ENCODE measurements at regions not wholly inside any gene's neighbourhood (a gene's known extent, or its start where the extent isn't known, plus 50 kb on each side); places are given as distances from the start of the nearest gene placed in this dataset.

- TF ChIP-seq CTCF (IDR thresholded peaks at IDR 0.05; ENCODE audit: unreplicated experiment) = no peak
- H3K36me3 Mint-ChIP-seq (ENCODE audit: low read depth, unreplicated experiment) = no peaks in the 10 kb centered on the region
- H3K9me3 Mint-ChIP-seq (ENCODE audit: unreplicated experiment) = no peaks in the 10 kb centered on the region
- no peak for DNase-seq (ENCODE audit: low spot score)
- H3K27me3 Mint-ChIP-seq (ENCODE audit: unreplicated experiment) = no peaks in the 10 kb centered on the region
- H3K4me1 Mint-ChIP-seq (ENCODE audit: unreplicated experiment) = no peaks in the 10 kb centered on the region
- H3K27ac Mint-ChIP-seq (ENCODE audit: unreplicated experiment) = no peak overlapping the region
- no peak overlapping the region for H3K4me3 Mint-ChIP-seq (ENCODE audit: unreplicated experiment)
These were observed 1780.1 kb downstream of the ARAP2 start for GRCh38 chr4:34464196-34464595.

- H3K4me1 Mint-ChIP-seq (ENCODE audit: unreplicated experiment) = no peaks in the 10 kb centered on the region
- H3K9me3 Mint-ChIP-seq (ENCODE audit: unreplicated experiment) = no peaks in the 10 kb centered on the region
- no peak overlapping the region for H3K27ac Mint-ChIP-seq (ENCODE audit: unreplicated experiment)
- no peak overlapping the region for H3K4me3 Mint-ChIP-seq (ENCODE audit: unreplicated experiment)
- TF ChIP-seq CTCF (IDR thresholded peaks at IDR 0.05; ENCODE audit: unreplicated experiment) = no peak
- DNase-seq (ENCODE audit: low spot score) = no peak
- H3K27me3 Mint-ChIP-seq (ENCODE audit: unreplicated experiment) = no peaks in the 10 kb centered on the region
- H3K36me3 Mint-ChIP-seq (ENCODE audit: low read depth, unreplicated experiment) = no peaks in the 10 kb centered on the region
These were observed 1777.9 kb downstream of the ARAP2 start for GRCh38 chr4:34466411-34466810.

GRCh38 chr4:34469516-34469915 is 1774.8 kb downstream of the ARAP2 start:
- Mint-ChIP-seq H3K36me3 (ENCODE audit: low read depth, unreplicated experiment) (no peaks in the 10 kb centered on the region), H3K4me1 (ENCODE audit: unreplicated experiment) (no peaks in the 10 kb centered on the region)

GRCh38 chr4:34485252-34485651 is 1759.1 kb downstream of the ARAP2 start:
- no peak for TF ChIP-seq CTCF (IDR thresholded peaks at IDR 0.05; ENCODE audit: unreplicated experiment)
- Mint-ChIP-seq H3K4me1 (ENCODE audit: unreplicated experiment) (peaks cover 3% of the 10 kb centered on the region), H3K4me3 (ENCODE audit: unreplicated experiment) (no peak overlapping the region), H3K9me3 (ENCODE audit: unreplicated experiment) (no peaks in the 10 kb centered on the region), H3K27me3 (ENCODE audit: unreplicated experiment) (no peaks in the 10 kb centered on the region), H3K36me3 (ENCODE audit: low read depth, unreplicated experiment) (no peaks in the 10 kb centered on the region), H3K27ac (ENCODE audit: unreplicated experiment) (no peak overlapping the region)
- no peak for DNase-seq (ENCODE audit: low spot score)

More at GRCh38 chr4:34469516-34469915, 1774.8 kb downstream of the ARAP2 start:
- no peak for DNase-seq (ENCODE audit: low spot score)
- H3K27me3 Mint-ChIP-seq (ENCODE audit: unreplicated experiment) = no peaks in the 10 kb centered on the region
- H3K4me3 Mint-ChIP-seq (ENCODE audit: unreplicated experiment) = no peak overlapping the region
- no peaks in the 10 kb centered on the region for H3K9me3 Mint-ChIP-seq (ENCODE audit: unreplicated experiment)
- no peak overlapping the region for H3K27ac Mint-ChIP-seq (ENCODE audit: unreplicated experiment)
- TF ChIP-seq CTCF (IDR thresholded peaks at IDR 0.05; ENCODE audit: unreplicated experiment) = no peak

GRCh38 chr4:34486461-34487363 is 1757.6 kb downstream of the ARAP2 start:
- no peaks in the 10 kb centered on the region for H3K36me3 Mint-ChIP-seq (ENCODE audit: low read depth, unreplicated experiment)
- DNase-seq (ENCODE audit: low spot score) = no peak
- H3K9me3 Mint-ChIP-seq (ENCODE audit: unreplicated experiment) = no peaks in the 10 kb centered on the region

More at GRCh38 chr4:34486461-34487363, 1757.6 kb downstream of the ARAP2 start:
- Mint-ChIP-seq H3K4me3 (ENCODE audit: unreplicated experiment) (no peak overlapping the region), H3K4me1 (ENCODE audit: unreplicated experiment) (no peaks in the 10 kb centered on the region), H3K27me3 (ENCODE audit: unreplicated experiment) (no peaks in the 10 kb centered on the region), H3K27ac (ENCODE audit: unreplicated experiment) (no peak overlapping the region)
- no peak for TF ChIP-seq CTCF (IDR thresholded peaks at IDR 0.05; ENCODE audit: unreplicated experiment)

Measured in endothelial cell (in vitro differentiated cells).